T47D (cell line): ENCODE measurements at regions not wholly inside any gene's neighbourhood (a gene's known extent, or its start where the extent isn't known, plus 50 kb on each side); places are given as distances from the start of the nearest gene placed in this dataset.

Source experiments
- DNase-seq, 2 experiments: peaks; one replicate each; pipeline versions ENCODE4 v3.0.0 to v3.0.0-alpha.2; 2011 to 2012; ENCODE audit warnings: low read depth in 1 of 2, low spot score in 1 of 2
- JUND ChIP-seq: IDR thresholded peaks from 2 replicates; pipeline ENCODE4 v1.6.1; 2012; ENCODE audit warnings: low read depth
- in situ Hi-C: cut with HindIII; loops from 2 replicates; pipeline ENCODE4 v1.10.0; 2016; ENCODE audit warnings: low sequenced_read_pairs, low pct_unique_long_range_greater_than_20kb

DNA sequence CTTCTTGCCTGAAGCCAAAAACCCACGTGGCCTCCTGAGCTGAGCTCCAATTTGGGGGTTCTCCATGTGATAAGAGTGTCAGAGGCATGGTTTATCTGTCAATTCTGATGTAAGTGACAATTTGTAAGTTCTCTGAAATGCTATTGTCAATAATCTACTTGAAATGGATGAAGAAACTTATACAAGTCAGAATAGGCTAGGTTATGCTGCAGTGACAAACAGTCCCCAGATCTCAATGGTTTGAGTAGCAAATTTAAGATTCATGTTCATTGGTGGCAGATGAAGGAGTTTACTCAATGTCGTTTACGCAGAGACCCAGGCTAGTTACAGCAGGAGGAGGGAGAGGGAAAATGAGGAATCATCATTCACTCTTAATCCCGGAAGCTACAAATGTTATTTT is 352.4 kb downstream of the KIF16B start:
- DNase-seq = no peak
- no peak for TF ChIP-seq JUND
- in situ Hi-C loops = no loop called here

DNA sequence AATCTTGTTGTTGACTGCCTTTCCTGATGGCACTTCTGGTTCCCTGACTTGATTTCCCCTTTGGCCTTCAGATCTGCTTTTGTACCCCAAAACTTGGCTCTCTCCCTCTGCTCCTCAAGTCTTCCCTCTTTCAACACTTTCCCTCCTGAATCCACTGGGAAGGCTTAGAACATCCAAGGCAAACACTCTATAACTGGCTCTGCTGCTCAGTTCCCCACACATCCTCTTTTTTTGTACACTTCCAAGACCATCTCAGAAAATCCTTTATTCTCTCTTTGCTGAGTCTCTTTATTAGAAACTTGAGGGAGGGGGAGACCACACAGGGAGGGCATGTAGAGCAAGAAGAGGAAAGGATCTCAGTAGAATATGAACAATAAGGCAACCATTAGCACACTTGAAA is 354.1 kb downstream of the KIF16B start:
- in situ Hi-C loops = no loop called here
- DNase-seq = no peak
- no peak for TF ChIP-seq JUND

- no peak for TF ChIP-seq JUND
- in situ Hi-C loops = no loop called here
These were observed 356.4 kb downstream of the KIF16B start for GRCh38 chr20:16216914-16217230.

GRCh38 chr20:16216227-16216913 is 356.9 kb downstream of the KIF16B start:
- no peak for DNase-seq
- no peak for TF ChIP-seq JUND
- in situ Hi-C loops = no loop called here

More at GRCh38 chr20:16216914-16217230, 356.4 kb downstream of the KIF16B start:
- DNase-seq = no peak

GRCh38 chr20:16215041-16215440 is 358.2 kb downstream of the KIF16B start:
- DNase-seq = peak in 1 of 2 experiments; percentile 13
- in situ Hi-C loops = no loop called here
- no peak for TF ChIP-seq JUND

DNA sequence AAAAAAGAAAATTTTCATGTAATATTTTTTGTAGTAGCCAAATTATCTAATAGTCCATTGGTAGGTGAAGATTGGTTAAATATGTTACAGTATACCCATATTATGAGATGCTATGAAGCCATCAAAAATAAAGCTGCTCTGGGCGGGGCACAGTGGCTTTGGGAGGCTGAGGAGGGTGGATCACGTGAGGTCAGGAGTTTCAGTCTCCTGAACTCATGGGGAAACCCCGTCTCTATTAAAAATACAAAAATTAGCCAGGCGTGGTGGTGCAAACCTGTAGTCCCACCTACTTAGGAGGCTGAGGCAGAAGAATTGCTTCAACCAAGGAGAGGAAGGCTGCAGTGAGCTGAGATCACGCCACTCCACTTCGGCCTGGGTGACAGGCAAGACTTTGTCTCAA is 360.5 kb downstream of the KIF16B start:
- no peak for TF ChIP-seq JUND
- no peak for DNase-seq
- in situ Hi-C loops = no loop called here

DNA sequence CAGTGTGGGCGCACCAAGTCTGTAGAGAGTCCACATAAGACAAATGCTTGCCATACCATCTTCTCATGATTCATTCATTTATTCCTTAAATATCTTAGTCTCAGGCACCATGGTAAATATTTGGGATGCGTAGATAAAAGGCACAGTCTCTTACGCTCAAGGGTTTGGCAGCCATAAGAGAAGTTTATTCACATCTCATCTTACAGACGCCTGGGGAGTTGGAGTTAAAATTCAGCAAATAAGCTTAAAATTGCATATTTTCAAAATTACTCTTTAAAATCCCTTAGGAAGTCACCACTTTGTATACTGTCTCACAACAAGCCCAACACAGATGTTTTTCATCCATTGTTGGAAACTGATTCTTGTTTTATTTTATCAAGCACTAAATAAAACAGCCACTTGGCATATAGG is 363.3 kb downstream of the KIF16B start:
- no peak for TF ChIP-seq JUND
- in situ Hi-C loops = no loop called here
- DNase-seq = no peak

GRCh38 chr20:16209357-16209756 is 363.9 kb downstream of the KIF16B start:
- no peak for DNase-seq
- in situ Hi-C loops = no loop called here
- TF ChIP-seq JUND = no peak

- TF ChIP-seq JUND = no peak
- DNase-seq = no peak
- in situ Hi-C loops = no loop called here
These were observed 364.8 kb downstream of the KIF16B start for GRCh38 chr20:16208443-16208842.

- TF ChIP-seq JUND = no peak
- in situ Hi-C loops = no loop called here
- DNase-seq = no peak
These were observed 366.4 kb downstream of the KIF16B start for GRCh38 chr20:16206817-16207216.

DNA sequence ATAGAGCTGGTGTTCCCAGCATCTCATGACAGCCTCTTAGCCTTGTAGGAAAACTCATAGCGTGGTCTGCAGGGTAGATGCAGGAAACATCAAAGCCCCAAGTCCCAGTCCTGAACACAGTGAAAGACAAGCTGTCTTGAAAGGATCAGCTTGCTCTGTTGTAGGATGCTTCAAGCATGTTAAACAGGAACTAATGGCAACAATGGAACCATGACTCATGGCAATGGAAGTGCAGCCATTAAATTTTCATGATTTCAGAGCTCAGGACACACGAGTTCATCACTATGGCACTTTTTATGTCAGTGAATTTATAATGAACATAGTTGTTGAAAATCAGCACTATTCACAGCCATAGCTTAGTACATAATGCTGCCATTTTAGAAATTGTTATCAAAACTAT is 367.7 kb downstream of the KIF16B start:
- DNase-seq = no peak
- in situ Hi-C loops = no loop called here
- TF ChIP-seq JUND = no peak

DNA sequence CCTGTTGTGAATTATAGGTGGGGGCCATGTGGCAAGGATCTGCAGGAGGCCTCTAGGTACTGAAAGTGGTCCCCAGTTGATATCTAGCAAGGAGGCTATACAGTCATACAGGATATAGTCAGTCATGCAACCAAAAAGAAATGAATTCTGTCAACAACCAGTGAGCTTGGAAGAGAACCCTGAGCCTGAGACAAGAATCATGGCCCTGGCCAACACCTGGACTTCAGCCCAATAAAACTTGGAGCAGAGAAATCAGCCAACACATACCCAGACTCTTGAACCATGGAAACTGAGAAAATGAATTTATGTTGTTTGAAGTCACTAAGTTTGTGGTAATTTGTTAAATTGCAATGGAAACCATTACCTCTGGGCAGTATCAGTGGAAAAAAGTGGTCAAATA is 370.2 kb downstream of the KIF16B start:
- TF ChIP-seq JUND = no peak
- no peak for DNase-seq
- in situ Hi-C loops = no loop called here

DNA sequence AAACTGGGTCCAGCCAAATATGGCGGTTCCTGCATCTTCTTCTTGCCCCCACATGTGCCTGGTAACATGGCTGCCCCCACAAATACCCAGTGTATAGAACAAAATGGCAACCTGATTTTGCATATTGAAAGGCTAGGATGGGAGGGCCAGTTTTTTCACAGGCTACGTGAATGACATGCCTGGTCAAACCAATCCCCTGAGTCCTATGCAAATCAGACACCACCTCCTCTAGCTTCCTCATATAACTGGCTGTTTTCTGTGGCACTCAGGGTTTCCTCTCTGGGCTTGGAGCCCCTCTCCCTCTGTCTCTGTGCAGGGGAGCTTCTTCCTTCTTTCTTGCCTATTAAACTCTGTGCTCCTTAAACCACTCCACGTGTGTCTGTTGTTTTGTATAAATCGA is 372.1 kb downstream of the KIF16B start:
- in situ Hi-C loops = no loop called here
- DNase-seq = peak in 1 of 2 experiments; percentile 36

DNA sequence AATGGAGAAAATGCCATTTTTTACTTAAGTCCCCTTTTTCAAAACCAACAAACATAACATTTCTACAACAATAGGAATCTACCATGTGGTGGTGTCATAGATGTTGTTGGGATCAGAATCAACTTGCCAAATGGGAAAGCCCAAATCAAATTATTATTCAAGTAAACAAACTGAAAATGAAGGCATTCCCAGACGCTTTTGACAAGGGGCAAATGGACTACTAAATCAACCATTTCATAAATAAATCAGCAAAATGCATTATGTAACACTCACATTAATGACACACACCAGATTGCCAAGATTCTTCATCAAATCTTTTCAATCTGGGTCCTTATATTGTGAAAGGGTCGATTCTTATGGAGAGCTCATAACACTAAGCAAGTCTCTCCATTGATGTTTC is 375.6 kb downstream of the KIF16B start:
- TF ChIP-seq JUND = no peak
- in situ Hi-C loops = no loop called here
- DNase-seq = no peak

More for the DNA sequence above, 372.1 kb downstream of the KIF16B start:
- no peak for TF ChIP-seq JUND
